AG20443 (cell line): ENCODE measurements at regions not wholly inside any gene's neighbourhood (a gene's known extent, or its start where the extent isn't known, plus 50 kb on each side); places are given as distances from the start of the nearest gene placed in this dataset.

ENCODE experiments used
- DNase-seq: peaks from one replicate; pipeline ENCODE4 v3.0.0; 2012; ENCODE audit warnings: low spot score, mixed read lengths

- DNase-seq, result no peak
These were observed 100.1 kb upstream of the CLDN10 start for GRCh38 chr13:95452375-95452774.

DNA sequence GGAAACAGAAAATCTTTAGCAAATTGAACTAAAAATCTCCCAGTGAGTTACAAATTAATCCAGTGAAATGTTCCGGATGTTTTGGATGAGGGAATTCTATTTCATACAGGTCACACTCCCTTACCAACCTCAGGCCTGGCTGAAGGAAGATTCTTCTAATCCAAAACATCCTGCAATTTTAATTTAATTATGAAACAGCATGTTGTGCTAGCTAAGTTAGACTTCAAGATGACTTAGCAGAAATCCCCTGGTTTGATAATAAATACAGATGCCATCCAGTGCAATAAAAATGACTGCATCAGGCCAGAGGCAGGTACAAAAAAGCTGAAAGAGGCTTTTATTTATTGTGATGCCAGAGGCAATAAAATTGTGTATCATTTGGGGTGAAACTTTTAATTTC, 96.7 kb upstream of the CLDN10 start:
- no peak for DNase-seq

GRCh38 chr13:95456815-95457214, 95.7 kb upstream of the CLDN10 start:
- DNase-seq, result no peak

- no peak for DNase-seq
These were observed 95.2 kb upstream of the CLDN10 start for GRCh38 chr13:95457294-95457693.

GRCh38 chr13:95462801-95463200, 89.7 kb upstream of the CLDN10 start:
- DNase-seq, result no peak

- DNase-seq, result no peak
These were observed 89.0 kb upstream of the CLDN10 start for GRCh38 chr13:95463531-95463930.

- DNase-seq, result no peak
These were observed 81.8 kb upstream of the CLDN10 start for GRCh38 chr13:95470574-95471366.

DNA sequence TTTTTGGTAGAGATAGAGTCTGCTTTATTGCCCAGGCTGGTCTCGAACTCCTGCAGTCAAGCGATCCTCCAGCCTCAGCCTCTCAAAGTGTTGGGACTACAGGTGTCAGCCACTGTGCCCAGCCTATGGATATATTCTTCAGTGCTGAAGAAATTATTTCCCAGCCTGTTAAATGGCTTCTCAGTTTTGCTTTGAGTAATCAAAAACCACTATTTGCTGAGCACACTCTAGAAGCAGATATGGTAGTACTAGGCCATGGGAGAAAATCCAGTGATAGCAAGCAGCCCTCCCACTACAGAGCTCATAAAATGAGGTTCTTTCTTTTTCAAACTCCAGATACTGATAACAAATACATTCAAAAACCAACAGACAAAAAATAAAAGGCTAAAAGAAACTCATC, 80.6 kb upstream of the CLDN10 start:
- no peak for DNase-seq

- DNase-seq, result no peak
These were observed 77.5 kb upstream of the CLDN10 start for GRCh38 chr13:95474992-95475391.

- DNase-seq, result no peak
These were observed 75.3 kb upstream of the CLDN10 start for GRCh38 chr13:95477187-95477586.

- no peak for DNase-seq
These were observed 72.8 kb upstream of the CLDN10 start for GRCh38 chr13:95479731-95480130.

GRCh38 chr13:95480131-95480545, 72.4 kb upstream of the CLDN10 start:
- no peak for DNase-seq

GRCh38 chr13:95480791-95481780, 71.4 kb upstream of the CLDN10 start:
- no peak for DNase-seq

- no peak for DNase-seq
These were observed 68.5 kb upstream of the CLDN10 start for GRCh38 chr13:95484052-95484451.

- peak; percentile 26 for DNase-seq
These were observed 67.4 kb upstream of the CLDN10 start for GRCh38 chr13:95485045-95485517.

DNA sequence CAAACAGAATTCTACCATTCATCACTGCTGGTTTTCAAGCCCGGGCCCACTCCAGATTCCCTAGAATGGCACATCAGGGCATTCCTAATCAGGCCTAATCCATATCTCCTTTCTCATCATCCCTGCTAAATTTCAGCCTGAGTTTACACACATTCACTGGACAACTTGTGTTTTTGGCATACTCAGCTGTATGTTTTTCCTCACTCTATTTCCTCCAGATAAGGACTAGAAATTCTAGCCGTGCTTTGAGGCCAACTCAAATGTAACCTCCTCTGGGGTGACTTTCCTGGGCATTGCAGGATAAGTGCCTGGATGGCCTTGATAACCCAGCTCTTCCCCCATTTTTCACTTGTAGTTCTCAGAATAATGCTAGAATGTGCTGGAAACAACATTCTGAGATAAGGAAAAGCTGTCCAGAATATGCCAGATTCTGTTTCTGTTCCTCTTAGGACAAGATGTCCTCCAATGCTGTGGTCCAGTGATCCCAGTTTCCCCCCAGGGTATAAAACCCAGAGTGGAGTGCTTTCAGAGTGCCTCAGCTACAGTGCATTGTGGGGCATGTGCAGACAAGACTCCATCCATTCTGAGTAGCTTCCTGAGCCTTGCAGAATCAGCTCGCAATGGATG, 66.9 kb upstream of the CLDN10 start:
- DNase-seq, result no peak

DNA sequence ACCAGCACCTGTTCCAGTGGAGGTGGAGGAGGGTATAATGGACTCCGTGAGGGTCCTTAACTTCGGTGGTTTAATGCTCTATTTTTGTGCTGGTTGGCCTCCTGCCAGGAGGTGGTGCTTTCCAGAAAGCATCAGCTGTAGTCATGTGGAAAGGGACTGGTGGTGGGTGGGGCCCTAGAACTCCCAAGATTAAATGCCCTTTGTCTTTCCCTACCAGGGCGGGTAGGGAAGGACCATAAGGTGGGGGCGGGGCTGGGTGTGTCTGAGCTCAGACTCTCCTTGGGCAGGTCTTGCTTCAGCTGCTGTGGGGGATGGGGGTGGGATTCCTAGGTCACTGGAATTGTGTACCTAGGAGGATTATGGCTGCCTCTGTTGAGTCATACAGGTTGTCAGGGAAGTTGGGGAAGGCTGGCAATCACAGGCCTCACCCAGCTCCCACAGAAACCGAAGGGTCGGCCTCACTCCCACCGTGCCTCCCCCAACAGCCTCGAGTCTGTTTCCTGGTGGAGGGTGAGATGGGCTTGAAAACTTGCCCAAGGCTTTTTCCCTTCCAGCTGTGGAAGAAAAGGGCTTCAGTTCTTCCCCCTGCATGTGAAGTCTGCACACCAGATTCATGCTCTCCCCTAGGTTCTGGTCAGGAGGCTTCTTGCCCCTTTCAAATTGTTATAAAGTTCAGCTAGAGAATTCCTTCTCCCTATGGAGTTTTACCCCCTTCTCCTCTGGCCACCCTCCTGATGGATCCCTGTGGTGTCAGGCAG, 60.3 kb upstream of the CLDN10 start:
- no peak for DNase-seq

- DNase-seq, result peak; percentile 59
These were observed 58.3 kb upstream of the CLDN10 start for GRCh38 chr13:95494082-95494681.

GRCh38 chr13:95496485-95496884, 56.0 kb upstream of the CLDN10 start:
- DNase-seq, result no peak

GRCh38 chr13:95497381-95497807, 55.1 kb upstream of the CLDN10 start:
- no peak for DNase-seq

GRCh38 chr13:95498886-95499285, 53.6 kb upstream of the CLDN10 start:
- DNase-seq, result no peak
